Activated CD4-positive, alpha-beta T cell treated with anti-CD3 and anti-CD28 coated beads, Interleukin-2, Interleukin-4, amounts not matched to agents 100 ng/mL and 50 ng/mL, durations not matched to agents 16 hours and 8 hours (primary cell): ENCODE measurements at regions not wholly inside any gene's neighbourhood (a gene's known extent, or its start where the extent isn't known, plus 50 kb on each side); places are given as distances from the start of the nearest gene placed in this dataset.
"Not testable (repeated sequence)": the region's sequence is repeated elsewhere in the genome, so short reads cannot be mapped to it uniquely, and the experiment has no call there.

Experiments
- DNase-seq: peaks from one replicate; pipeline ENCODE4 v3.0.0-alpha.2; 2020; ENCODE audit warnings: low spot score

DNA sequence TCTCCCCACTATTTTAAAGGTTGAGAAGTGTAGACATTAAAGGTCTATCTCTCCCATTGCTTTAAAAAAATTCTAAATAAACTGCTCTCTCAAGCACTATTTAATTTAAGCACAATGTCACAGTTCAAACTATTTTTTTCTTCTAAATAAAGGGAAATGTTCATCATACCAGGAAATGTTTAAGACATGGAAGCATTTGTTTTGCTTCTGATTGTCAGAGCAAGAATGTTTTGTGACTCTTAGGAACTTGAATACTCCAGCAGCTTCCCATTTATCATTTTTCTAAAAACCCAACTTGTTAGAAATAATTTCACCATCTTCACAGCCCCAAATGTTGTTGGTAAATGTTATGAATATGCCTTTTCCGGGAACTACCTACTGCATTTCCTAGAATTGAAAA is 121.8 kb upstream of the NTF3 start:
- no peak for DNase-seq

GRCh38 chr12:5317556-5317955 is 114.4 kb upstream of the NTF3 start:
- no peak for DNase-seq

GRCh38 chr12:5318874-5319273 is 113.0 kb upstream of the NTF3 start:
- DNase-seq, result no peak

DNA sequence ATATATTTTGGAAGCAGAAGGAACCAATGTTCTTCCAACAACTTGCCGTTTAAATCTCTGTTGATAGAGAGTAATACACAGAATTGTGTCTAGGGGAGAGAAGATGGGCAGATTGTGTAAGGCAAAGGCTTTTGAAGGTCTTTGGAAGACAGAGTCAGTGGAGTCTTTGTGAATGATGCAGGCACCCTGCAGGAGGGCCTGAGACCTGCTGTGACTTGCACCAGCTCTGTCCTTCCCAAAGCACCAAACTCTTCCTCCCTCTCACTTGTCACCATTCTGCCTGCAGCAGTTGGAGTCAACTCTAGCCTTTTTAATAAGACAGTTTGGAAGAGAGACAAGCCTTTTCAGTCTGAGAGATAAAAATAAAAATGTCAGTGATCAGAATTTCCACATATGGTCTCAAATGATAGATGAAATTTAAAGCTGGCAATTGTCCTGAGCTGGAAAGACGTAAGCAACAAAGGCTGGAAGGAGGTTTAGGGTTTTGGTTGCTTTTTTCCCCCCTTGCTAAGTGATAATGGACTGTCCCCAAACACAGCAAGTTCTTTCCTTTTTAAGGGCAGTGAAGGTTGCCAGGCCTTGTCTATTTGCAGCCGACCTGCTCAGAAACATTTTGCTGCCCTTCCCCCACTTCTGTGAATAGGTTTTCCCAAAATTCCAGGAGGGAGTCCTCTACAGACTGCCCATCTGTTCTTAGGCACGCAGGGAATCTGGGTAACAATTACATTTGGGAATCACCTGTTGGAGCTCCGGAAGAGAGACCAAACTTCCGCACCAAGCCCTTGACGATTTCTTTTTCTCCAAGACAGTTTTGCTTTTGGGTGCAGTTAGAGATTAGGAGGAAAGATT is 103.0 kb upstream of the NTF3 start:
- no peak for DNase-seq

DNA sequence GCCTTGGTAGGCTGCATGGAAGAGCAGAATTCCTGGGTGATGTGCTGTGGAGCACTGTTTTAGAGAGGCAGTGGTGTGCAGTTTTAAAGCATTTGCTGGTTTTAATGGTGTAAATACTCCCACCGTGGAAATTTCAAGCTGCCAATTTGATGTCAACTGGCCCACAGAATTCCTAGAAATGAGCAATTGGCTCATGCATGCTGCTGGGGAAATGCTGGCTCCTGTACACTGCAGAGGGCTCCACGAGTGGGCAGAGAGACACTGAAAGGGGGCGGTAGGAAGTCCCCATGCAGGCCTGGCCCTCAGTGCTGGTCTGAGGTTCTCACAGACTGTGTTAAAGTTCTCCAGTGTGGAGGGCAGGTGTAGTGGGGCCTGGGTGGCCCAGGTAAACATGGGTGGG is 99.4 kb upstream of the NTF3 start:
- DNase-seq, result no peak

DNA sequence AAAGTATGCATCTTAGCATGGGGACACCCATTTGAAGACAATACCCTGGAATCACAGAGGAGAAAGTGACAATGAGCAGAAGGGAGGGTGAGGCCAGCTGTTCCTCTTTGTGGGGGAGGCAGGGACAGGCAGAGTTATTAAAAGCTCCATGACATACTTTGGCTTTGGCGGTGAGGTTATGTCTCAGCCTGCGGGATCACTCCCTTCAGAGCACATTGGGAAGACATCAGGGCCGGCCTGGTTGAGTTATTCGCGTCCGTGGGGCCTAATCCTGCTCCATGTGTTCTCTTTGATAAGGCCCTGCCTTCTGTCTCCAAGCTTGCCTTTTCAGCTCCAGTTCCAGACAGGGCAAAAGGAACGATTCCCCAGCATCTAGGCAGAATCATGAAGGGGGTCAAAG is 98.8 kb upstream of the NTF3 start:
- no peak for DNase-seq

DNA sequence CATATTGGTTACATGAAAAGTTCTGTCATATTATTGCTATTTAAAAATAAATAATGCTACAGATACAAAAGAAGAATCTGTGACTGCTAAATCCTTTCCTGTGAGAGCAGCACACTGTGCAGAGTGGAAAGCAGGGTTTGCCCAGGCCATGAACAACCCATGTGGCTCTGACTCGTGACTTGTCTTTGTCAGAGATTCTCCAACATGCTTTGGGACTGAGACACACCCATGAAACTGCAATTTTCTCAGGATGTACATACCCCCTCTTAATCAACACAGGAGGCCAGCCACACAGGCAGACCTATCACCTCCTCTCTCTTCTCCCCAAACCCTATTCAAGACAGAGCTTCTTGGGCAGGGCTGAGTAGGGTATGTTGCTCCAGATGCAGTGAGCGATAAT is 96.8 kb upstream of the NTF3 start:
- no peak for DNase-seq

DNA sequence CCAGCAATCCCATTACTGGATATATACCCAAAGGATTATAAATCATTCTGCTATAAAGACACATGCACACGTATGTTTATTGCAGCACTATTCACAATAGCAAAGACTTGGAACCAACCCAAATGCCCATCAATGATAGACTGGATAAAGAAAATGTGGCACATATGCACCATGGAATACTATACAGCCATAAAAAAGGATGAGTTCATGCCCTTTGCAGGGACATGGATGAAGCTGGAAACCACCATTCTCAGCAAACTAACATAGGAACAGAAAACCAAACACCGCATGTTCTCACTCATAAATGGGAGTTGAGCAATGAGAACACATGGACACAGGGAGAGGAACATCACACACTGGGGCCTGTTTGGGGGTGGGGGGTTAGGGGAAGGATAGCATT is 90.8 kb upstream of the NTF3 start:
- DNase-seq, result not testable (repeated sequence)

DNA sequence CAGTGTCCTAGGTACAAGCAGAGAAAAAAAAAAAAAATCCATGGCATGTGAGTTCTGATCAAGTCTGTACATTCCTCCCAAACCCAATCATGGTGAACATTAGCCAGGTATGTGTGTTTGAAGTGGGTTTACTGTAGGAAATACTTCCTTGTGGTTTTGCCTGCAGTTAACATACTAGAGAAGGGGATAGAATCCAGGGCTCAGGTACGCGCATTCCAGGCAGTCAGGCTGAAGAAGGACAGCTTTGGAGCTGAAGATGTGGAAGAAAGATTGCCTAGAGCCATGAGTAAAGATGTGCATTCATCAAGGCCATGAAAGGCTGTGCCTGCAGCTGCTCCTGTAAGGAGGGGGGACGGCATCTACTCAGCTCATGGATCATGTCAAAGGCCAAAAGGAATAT is 88.2 kb upstream of the NTF3 start:
- no peak for DNase-seq

- DNase-seq, result no peak
Observed at GRCh38 chr12:5344131-5344530, 87.8 kb upstream of the NTF3 start.

- DNase-seq, result no peak
Observed at GRCh38 chr12:5345534-5345933, 86.4 kb upstream of the NTF3 start.

- DNase-seq, result no peak
Observed at GRCh38 chr12:5348057-5348456, 83.9 kb upstream of the NTF3 start.

- DNase-seq, result no peak
Observed at GRCh38 chr12:5348491-5348890, 83.4 kb upstream of the NTF3 start.

- no peak for DNase-seq
Observed at GRCh38 chr12:5364036-5364770, 67.7 kb upstream of the NTF3 start.

GRCh38 chr12:5369298-5369697 is 62.6 kb upstream of the NTF3 start:
- DNase-seq, result no peak

GRCh38 chr12:5371631-5372030 is 60.3 kb upstream of the NTF3 start:
- no peak for DNase-seq

- no peak for DNase-seq
Observed at GRCh38 chr12:5374713-5375112, 57.2 kb upstream of the NTF3 start.

GRCh38 chr12:5375547-5376295 is 56.2 kb upstream of the NTF3 start:
- no peak for DNase-seq

DNA sequence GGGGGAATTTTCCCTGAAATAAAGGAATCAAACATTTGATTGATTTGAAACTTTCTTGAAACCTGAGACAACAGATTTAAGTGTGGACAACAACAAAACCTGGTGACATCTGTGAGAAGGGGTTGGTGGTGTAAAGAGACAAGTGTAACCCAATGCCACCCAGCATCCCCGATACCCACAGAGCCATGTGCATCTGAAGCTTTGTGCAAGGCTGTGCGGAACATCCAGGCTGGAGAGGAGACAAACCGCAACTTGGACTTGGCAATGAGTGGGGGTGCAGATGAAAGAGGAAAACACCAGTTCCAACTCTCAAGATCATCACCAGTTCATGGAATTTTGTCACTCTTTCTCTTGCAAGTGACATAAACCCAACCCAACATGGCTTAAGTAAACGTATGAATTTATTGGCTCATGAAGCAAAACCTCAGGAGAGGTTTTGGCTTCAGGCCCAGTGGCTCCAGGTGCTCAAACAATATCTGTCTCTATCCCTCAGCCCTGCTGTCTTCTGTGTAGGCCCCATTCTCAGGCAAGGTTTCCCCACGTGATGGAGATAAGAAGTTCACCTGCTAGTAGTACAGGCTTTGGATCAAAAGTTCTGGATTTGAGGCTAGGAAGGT is 55.2 kb upstream of the NTF3 start:
- DNase-seq, result no peak

DNA sequence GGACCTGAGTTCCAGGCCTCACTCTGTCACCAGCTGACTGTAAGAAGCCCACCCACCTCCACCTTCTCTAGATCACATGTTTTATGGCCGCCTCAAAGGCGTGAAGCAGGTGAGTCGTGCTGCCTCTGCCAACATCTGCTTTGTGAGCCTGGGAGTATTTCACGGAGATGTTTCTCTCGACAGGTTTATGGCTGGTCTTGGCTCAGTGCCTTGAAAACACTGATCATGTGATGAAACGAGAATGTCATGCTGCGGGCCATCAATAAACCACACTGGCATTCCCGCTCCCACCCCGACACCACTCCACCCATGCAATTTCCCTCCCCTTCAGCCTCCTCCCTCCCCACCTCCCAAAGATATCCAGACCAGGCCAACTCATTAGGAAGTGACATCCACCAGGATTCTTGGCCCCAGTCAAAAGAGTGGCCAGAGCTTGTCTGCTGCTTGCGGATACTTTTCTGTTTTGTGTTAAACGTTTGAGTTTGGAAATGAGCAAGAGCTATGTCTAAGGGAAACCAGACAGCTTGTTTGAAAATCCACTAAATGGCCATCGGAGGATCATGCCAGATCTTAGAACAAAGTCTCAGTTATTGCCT is 53.8 kb upstream of the NTF3 start:
- no peak for DNase-seq

GRCh38 chr12:5379749-5380496 is 52.0 kb upstream of the NTF3 start:
- no peak for DNase-seq
